Non-pigmented ciliary epithelial cell (primary cell): ENCODE measurements at regions not wholly inside any gene's neighbourhood (a gene's known extent, or its start where the extent isn't known, plus 50 kb on each side); places are given as distances from the start of the nearest gene placed in this dataset.

Experiments used
- DNase-seq: peaks from one replicate; pipeline ENCODE4 v3.0.0-alpha.2; 2010; ENCODE audit warnings: low read depth

DNA sequence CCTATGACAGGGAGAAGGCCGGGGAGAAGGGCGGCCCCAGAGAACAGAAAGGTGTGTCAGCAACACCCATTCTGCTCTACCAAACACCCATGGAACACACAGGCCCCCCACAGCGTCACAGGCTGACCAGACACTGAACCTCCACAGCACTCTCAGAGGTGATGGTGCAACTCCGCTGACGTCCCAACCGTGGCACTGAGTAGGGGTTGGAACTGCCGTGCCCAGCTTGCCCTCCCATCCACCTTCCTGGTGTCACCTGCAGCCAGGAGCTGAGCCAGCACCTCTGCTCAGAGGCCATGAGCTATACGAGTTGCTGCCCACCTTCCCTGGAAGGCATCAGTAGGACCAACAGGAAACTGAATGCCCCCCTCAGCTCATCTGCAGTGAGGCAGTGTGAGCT is 412.9 kb upstream of the SALL3 start:
- DNase-seq = no peak

DNA sequence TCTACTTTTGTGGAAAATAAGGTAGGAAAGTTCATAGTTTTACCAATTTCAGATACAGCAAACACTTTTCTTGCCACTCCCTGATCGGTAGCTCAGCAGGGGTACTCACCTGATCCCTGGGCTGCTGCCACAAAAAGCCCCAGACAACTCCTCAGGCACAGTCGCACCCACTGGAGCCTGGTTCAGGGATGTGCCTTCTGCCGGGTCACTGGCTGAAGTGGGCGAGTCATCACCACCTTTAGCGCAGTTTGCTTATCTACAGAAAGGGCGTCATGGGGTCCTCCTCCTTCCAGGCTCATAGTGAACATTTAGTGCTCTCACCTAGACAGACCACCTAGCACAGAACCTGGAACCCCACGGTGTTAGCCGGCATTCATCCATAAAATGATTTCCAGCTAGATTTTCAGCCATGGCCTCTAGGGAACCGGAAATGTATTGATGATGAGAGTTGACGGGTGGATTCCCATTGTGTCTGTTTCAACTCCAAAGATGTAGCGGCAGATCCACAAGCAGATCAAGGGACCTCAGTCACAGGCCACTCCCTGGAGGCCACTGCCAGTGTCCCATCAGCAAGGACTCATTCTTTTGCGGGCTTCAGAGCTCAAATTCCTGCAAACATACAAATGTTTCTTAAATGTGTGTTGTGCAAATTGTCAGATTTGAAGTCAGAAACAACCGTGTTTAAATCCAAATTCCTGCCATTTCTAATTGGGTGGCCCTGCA is 408.4 kb upstream of the SALL3 start:
- no peak for DNase-seq

- DNase-seq = no peak
Measured at GRCh38 chr18:78571831-78572347, 407.7 kb upstream of the SALL3 start.

DNA sequence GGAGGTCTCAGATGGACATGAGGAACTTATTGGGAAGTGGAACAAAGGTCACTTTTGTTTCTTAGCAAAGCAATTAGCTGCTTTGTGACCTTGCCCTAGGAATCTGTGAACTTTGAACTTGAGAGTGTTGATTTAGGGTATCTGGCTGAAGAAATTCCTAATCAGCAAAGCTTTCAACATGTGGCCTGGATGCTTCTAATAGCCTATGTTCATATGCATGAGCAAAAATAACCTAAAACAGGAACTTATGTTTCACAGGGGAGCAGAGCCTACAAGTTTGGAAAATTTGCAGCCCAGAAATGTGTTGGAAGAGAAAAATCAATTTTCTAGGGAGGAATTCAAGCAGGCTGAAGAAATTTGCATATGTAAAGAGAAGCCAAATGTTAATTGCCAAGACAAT is 405.8 kb upstream of the SALL3 start:
- DNase-seq = no peak

GRCh38 chr18:78576967-78577366 is 402.7 kb upstream of the SALL3 start:
- DNase-seq = no peak

DNA sequence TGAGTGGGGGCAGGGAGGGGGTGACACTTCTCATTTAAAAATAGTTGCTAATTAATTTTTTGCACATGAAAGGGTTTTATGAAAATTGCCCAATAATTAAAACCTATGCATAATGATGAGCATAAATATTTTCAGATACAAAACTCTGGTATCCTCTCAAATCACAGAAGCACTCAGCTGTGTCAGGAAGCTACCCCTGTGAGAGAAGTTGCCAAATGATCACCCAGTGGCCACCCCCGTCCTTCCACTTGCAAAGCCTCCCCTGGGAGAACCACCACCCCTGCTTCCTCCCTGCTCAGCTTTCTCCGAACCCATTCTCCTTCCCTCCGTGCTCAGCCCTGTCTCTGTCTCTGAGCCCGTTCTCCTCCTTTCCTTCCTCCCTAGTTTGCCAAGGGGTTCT is 400.2 kb upstream of the SALL3 start:
- no peak for DNase-seq

GRCh38 chr18:78579854-78580577 is 399.6 kb upstream of the SALL3 start:
- DNase-seq = no peak

GRCh38 chr18:78580835-78581339 is 398.7 kb upstream of the SALL3 start:
- DNase-seq = no peak

GRCh38 chr18:78582181-78582709 is 397.4 kb upstream of the SALL3 start:
- no peak for DNase-seq

- DNase-seq = no peak
Measured at GRCh38 chr18:78582898-78583738, 396.5 kb upstream of the SALL3 start.

DNA sequence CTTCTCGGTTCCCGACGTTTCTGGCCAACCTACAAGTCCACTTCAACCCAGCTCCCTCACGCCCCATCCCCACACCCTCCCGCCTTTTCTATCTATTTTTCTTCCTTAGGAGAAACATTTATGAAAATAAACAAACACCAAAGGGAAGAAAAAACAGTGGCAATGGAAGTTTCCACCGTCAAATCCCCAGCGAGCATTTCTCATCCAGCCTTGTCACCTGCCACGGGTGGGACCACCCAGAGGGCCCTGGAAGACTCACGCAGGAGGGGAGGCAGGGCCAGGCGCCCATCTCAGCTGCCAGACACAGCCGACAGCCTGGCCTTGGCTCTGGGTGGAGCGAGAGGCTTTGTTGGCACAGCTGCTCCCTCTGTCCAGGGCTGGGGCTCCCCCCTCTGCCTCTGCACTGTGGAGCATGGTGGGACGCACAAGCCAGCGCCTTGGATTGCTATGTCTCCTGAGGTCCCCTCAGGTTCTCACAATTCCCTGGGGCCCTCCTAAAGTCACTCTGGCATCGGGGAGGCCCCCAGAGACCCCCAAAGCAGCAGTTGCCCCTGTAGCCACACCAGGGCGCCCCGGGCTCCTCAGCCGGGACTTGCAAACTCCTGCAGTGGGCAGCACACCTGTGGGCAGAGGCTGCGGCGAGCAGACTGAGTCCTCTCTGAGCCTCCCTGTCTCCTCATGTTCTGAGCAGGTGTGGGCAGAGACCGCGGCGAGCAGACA is 395.7 kb upstream of the SALL3 start:
- no peak for DNase-seq

GRCh38 chr18:78584459-78585022 is 395.1 kb upstream of the SALL3 start:
- no peak for DNase-seq

DNA sequence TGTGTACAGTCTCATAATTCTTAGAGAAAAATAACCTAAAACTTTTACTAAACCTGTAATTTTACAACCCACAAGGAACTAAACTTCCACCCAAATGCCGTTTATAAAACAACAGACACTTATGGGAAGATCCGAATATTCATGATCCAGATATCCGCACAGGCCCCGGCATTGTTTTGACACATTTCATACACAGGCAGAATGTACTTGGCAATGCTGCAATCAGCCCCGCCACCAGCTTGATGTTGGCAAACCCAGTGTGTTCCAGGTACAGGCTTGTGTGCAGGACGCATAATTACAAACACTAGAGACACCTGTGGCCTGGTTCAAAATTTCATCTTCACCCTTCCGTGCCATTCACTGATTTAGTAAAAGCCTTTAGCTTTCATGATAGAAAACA is 393.0 kb upstream of the SALL3 start:
- no peak for DNase-seq

DNA sequence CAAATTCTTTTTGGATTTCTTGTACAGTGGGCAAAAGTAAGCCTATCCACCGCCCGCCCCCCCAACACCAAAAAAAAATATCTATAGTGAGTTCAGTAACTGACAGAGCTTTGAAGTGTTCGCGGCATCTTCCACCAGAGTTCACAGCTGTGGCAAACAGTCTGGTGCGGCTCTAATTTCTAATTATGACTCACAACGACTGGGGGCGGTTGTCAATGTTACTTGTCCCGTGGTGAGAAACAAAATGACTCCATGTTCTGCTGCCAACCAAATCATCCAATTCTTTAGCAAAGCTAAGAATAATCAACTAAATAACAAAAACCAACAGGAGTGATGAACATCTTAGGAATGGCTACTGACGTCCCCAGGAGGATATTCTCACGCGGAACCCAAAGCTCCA is 392.5 kb upstream of the SALL3 start:
- DNase-seq = peak; percentile 15

DNA sequence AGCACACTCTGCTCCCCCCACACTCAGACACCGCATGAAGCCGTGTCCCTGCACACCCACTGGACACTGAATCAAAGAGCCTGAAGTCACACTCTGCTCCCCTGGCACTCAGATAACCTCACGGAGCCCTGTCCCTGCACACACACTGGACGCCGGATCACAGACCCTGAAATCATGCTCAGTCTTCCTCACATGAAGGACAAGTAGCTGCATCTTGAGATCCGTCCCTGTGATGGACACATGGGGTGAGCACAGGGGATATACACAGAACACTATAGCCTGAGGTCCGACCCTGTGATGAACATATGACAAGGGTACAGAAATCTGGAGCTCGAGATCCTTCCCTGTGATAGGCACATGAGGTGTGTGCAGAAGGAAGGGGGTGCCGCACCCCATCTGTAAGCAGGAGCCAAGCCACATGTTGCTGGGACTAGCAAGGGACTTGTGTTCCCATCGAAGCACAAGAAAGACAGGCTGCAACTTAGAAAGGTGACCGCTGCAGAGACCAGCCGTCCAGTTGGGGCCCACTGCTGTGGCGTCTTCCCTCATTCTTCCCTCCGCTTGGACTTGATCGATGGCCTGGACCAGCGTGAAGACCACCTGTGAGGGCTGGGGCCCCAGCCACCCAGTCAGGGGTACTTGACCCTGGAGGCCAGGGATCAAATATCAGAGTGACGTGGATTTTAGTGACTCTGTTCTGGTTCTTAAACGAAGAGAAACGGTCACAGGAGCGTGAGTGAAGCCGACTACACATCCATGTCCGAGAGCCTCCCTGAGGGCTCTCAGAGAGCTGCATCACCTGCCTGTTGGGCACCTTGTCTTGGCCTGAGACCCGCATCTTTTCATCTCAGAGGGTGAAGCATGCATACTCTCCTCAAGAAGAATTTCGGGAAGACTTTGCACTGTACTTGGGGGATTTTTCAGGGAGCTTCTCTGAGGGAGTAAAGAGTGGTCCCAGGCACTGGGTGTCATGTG is 391.7 kb upstream of the SALL3 start:
- no peak for DNase-seq

DNA sequence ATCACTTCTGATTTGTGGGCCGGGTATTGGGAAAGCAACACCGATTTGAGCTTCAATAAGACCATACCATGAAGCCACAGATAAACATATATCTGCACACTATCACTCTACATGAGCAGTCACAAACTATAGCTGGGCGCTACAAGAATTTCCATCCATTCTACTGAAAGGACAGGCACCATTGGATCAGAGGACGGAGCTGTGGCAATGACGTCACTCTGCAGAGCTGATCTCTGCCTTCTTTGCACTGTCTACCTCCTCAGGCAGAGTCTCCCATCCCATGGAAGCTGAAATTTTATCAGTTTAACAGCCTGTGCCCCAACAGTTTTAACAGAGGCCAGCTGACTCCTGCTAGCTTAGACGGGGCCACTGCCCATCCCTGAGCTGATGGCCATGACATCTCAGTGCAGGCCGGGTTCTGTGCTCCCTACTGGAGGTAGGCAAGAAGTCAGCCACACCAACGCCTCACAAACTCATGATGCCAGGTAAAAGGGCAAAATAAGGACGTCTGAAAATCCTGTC is 389.6 kb upstream of the SALL3 start:
- no peak for DNase-seq

DNA sequence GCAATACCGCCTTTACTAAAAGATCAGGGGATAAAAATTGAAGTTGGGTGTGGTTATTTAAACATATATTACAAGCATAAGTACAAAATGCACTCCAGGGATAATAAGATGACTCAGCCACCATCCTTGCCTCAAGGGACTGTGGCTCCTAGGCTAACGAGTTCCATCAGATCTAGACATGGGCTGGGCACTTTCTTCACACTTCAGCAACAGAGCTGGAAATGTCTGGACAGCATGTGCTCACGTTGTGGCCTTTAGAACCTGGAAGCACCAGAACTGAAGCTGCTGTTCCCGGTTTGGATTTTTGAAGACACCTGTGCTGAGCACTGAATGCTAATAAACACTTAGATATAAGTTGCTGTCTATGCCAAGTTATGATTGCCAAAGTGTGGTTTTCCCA is 384.2 kb upstream of the SALL3 start:
- no peak for DNase-seq

DNA sequence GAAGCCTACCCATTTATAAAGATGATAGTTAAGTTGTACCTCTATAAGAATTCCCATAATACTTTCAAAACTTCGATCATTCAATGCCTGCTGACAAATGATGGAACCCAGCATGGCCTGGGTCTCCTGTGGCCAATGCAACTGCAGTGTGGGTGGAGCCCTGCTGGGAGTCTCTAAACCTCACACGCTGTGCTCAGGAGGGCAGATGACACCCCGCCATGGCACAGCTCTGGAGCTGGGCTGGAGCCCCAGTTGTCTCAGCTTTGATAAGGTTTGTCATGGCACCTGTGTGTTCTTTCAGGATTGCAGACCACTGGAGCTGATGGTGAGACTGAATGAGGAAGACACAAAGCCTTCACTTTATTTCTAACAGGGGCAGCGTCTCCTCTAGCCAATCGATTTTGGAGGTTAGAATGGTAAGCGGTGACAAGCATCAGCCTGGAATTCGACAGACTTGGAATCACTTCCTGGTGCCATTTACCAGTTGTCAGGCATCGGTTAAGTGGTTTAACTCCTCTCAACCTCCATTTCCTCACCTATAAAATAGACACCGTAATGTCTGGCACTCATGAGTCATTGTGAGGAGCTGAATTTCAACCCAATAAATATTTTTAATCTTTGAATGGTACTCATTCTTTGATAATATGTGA is 383.6 kb upstream of the SALL3 start:
- no peak for DNase-seq

GRCh38 chr18:78596794-78597345 is 382.7 kb upstream of the SALL3 start:
- DNase-seq = peak; percentile 19
